Lower leg skin (tissue), 3 donors: ENCODE measurements at regions not wholly inside any gene's neighbourhood (a gene's known extent, or its start where the extent isn't known, plus 50 kb on each side); places are given as distances from the start of the nearest gene placed in this dataset.

Experiments used
- CTCF ChIP-seq, 3 donors: fragments of 450-650 bp; IDR thresholded peaks; one replicate each; pipeline ENCODE4 v1.5.1; 2016; ENCODE audit warnings: antibody characterized with exemption in 3 of 3, mild to moderate bottlenecking in 3 of 3, moderate library complexity in 2 of 3
- POLR2A ChIP-seq, 2 donors: fragments of 450-650 bp; IDR thresholded peaks; one replicate each; pipeline ENCODE4 v1.6.1; 2016 to 2017; ENCODE audit warnings: antibody characterized with exemption in 2 of 2, mild to moderate bottlenecking in 1 of 2, moderate library complexity in 1 of 2

DNA sequence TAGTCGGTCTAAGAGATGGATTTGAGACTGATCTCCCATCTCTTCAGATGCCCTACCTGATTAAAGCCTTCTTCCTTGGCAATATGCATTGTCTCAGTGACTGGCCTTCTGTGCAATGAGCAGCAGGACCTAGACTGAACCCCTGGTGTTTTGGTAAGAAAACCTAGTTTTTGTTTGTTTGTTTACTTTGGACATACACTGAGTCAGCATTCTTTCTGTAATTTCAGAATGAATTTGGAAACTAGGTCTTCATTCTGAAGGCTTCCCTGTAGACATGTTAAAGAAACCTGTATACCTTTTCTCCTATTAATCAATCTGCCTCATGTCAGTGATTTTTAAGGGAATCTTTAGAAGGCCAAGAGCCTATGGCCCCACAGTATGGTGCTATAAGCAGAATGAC lies 597.5 kb upstream of the HTR2C start:
- no peak for TF ChIP-seq CTCF (IDR thresholded peaks at IDR 0.05)
- no peak for TF ChIP-seq POLR2A (IDR thresholded peaks at IDR 0.05)
